H1 (cell line): ENCODE measurements at regions not wholly inside any gene's neighbourhood (a gene's known extent, or its start where the extent isn't known, plus 50 kb on each side); places are given as distances from the start of the nearest gene placed in this dataset.

ENCODE experiments used
- CTCF ChIA-PET: fragments of 300-600 bp; sonication (Branson Sonifier 250); formaldehyde crosslinking; loops from one replicate; lab custom pipeline; 2021; ENCODE audit not compliant: partially characterized antibody; lab: Charles Lee
- POLR2A ChIA-PET: fragments of 300-600 bp; sonication (Branson Sonifier 250); formaldehyde crosslinking; loops from one replicate; lab custom pipeline; 2021; ENCODE audit warnings: inconsistent platforms; ENCODE audit not compliant: partially characterized antibody; lab: Charles Lee
- DNase-seq, 2 experiments: peaks; one replicate each; pipeline versions ENCODE4 v3.0.0 to v3.0.0-alpha.2; 2010 to 2022; ENCODE audit warnings: low spot score in 2 of 2, low read depth in 1 of 2, mixed read lengths in 1 of 2
- FAIRE-seq: peaks from 2 replicates; lab custom pipeline; 2011; peaks lifted over from hg19 to GRCh38; lab: Jason Lieb, UNC
- H2AFZ ChIP-seq: 2 replicates; pipeline ENCODE4 v1.8.1; 2012; ENCODE audit warnings: low read length, inconsistent platforms
- H2AK5ac ChIP-seq: 2 replicates; pipeline ENCODE4 v1.6.1; 2013; ENCODE audit warnings: low read depth, low read length
- H2BK120ac ChIP-seq: replicated peaks from 2 replicates; pipeline ENCODE3; 2013; ENCODE audit warnings: low read depth, low read length, inconsistent platforms
- H2BK12ac ChIP-seq: 2 replicates; pipeline ENCODE4 v1.6.1; 2013; ENCODE audit warnings: low read depth, low read length
- H2BK15ac ChIP-seq: 2 replicates; pipeline ENCODE4 v1.6.1; 2013; ENCODE audit warnings: low read length
- H2BK20ac ChIP-seq: 2 replicates; pipeline ENCODE4 v1.6.1; 2013; ENCODE audit warnings: low read length
- H2BK5ac ChIP-seq: 2 replicates; pipeline ENCODE4 v1.6.1; 2013; ENCODE audit warnings: low read depth, low read length
- H3K14ac ChIP-seq: 2 replicates; pipeline ENCODE4 v1.6.1; 2013; ENCODE audit warnings: inconsistent platforms; ENCODE audit not compliant: insufficient read length
- H3K18ac ChIP-seq: 2 replicates; pipeline ENCODE4 v1.6.1; 2013; ENCODE audit warnings: low read length; ENCODE audit errors: extremely low read depth
- H3K23ac ChIP-seq: 2 replicates; pipeline ENCODE4 v1.6.1; 2013; ENCODE audit warnings: inconsistent platforms; ENCODE audit not compliant: insufficient read length
- H3K23me2 ChIP-seq: 2 replicates; pipeline ENCODE4 v1.6.1; 2013; ENCODE audit warnings: low read depth, low read length
- H3K27ac ChIP-seq: 2 replicates; pipeline ENCODE4 v1.6.1; 2011; ENCODE audit warnings: low read depth, low read length, inconsistent platforms
- H3K27me3 ChIP-seq, 4 experiments: replicated peaks in 1 of 4; 1 replicate in 1 of 4; 2 replicates in 3 of 4; pipeline versions ENCODE4 v1.6.1 to v1.8.1; 2011 to 2013; ENCODE audit warnings: low read length in 3 of 4, mild to moderate bottlenecking in 3 of 4, inconsistent platforms in 2 of 4, mixed read lengths in 2 of 4, moderate library complexity in 1 of 4; ENCODE audit not compliant: control insufficient read depth in 3 of 4, insufficient read depth in 3 of 4; ENCODE audit errors: extremely low read depth in 1 of 4
- H3K36me3 ChIP-seq, 4 experiments: 2 replicates each; pipeline versions ENCODE4 v1.6.1 to v1.8.1; 2011 to 2013; ENCODE audit warnings: mild to moderate bottlenecking in 4 of 4, low read length in 3 of 4, moderate library complexity in 2 of 4, control low read depth in 1 of 4, inconsistent platforms in 1 of 4; ENCODE audit not compliant: insufficient read depth in 4 of 4, control insufficient read depth in 2 of 4
- H3K4ac ChIP-seq: replicated peaks from 2 replicates; pipeline ENCODE3; 2013; ENCODE audit warnings: low read length, low read depth, mixed read lengths, inconsistent platforms; ENCODE audit not compliant: insufficient read length
- H3K4me1 ChIP-seq, 4 experiments: replicated peaks in 1 of 4; 1 replicate in 1 of 4; 2 replicates in 3 of 4; pipeline versions ENCODE4 v1.6.1 to v1.8.1; 2011 to 2013; ENCODE audit warnings: low read length in 3 of 4, inconsistent platforms in 2 of 4, mixed read lengths in 1 of 4; ENCODE audit not compliant: insufficient read depth in 4 of 4, control insufficient read depth in 3 of 4
- H3K4me2 ChIP-seq, 2 experiments: 2 replicates each; pipeline versions ENCODE4 v1.6.1 to v1.8.1; 2011 to 2013; ENCODE audit warnings: low read depth in 2 of 2, low read length in 2 of 2, control low read depth in 1 of 2, inconsistent platforms in 1 of 2, mild to moderate bottlenecking in 1 of 2; ENCODE audit not compliant: insufficient read depth in 1 of 2
- H3K4me3 ChIP-seq, 4 experiments: fragments of 200-600, 300-600 bp in 1 of 4; sonication (generic), shearing (Covaris generic), sonication (Bioruptor Twin) in 1 of 4; 2 replicates each; pipeline versions ENCODE4 v1.5.1 to v1.8.1; 2011 to 2016; ENCODE audit warnings: low read length in 4 of 4, low read depth in 3 of 4, control low read depth in 2 of 4, inconsistent platforms in 2 of 4, mild to moderate bottlenecking in 2 of 4, mixed read lengths in 1 of 4, moderate library complexity in 1 of 4; ENCODE audit not compliant: insufficient read depth in 2 of 4; ENCODE audit errors: extremely low read depth in 1 of 4
- H3K56ac ChIP-seq: replicated peaks from 2 replicates; pipeline ENCODE3; 2013; ENCODE audit warnings: low read depth, mild to moderate bottlenecking, mixed read lengths, low read length, inconsistent platforms; ENCODE audit not compliant: insufficient read length
- H3K79me1 ChIP-seq: 2 replicates; pipeline ENCODE4 v1.6.1; 2013; ENCODE audit warnings: low read depth, low read length, control low read depth
- H3K79me2 ChIP-seq, 2 experiments: 2 replicates each; pipeline versions ENCODE4 v1.6.1 to v1.8.1; 2012 to 2013; ENCODE audit warnings: low read length in 2 of 2, mild to moderate bottlenecking in 2 of 2, inconsistent platforms in 1 of 2; ENCODE audit not compliant: insufficient read depth in 2 of 2, control insufficient read depth in 1 of 2
- H3K9ac ChIP-seq, 4 experiments: replicated peaks in 1 of 4; 1 replicate in 1 of 4; 2 replicates in 3 of 4; pipeline versions ENCODE4 v1.6.1 to v1.8.1; 2011 to 2013; ENCODE audit warnings: low read depth in 3 of 4, low read length in 3 of 4, control low read depth in 2 of 4, mild to moderate bottlenecking in 2 of 4, moderate library complexity in 2 of 4, inconsistent platforms in 1 of 4; ENCODE audit errors: extremely low read depth in 1 of 4
- H3K9me3 ChIP-seq, 2 experiments: 2 replicates each; pipeline versions ENCODE4 v1.6.1 to v1.8.1; 2012 to 2013; ENCODE audit warnings: mild to moderate bottlenecking in 2 of 2, moderate library complexity in 2 of 2, control low read depth in 1 of 2, inconsistent platforms in 1 of 2, low read depth in 1 of 2, low read length in 1 of 2, mixed read lengths in 1 of 2; ENCODE audit not compliant: insufficient read depth in 2 of 2
- H4K20me1 ChIP-seq, 2 experiments: replicated peaks in 1 of 2; 2 replicates each; pipeline versions ENCODE3 to v1.8.1; 2011 to 2013; ENCODE audit warnings: inconsistent platforms in 2 of 2, low read length in 2 of 2, mild to moderate bottlenecking in 1 of 2; ENCODE audit not compliant: insufficient read depth in 2 of 2, control insufficient read depth in 1 of 2
- H4K5ac ChIP-seq: 2 replicates; pipeline ENCODE4 v1.6.1; 2013; ENCODE audit warnings: low read length, low read depth, mixed read lengths, inconsistent platforms; ENCODE audit not compliant: insufficient read length
- H4K8ac ChIP-seq: 2 replicates; pipeline ENCODE4 v1.8.0; 2013; ENCODE audit warnings: mild to moderate bottlenecking, moderate library complexity, low read length, inconsistent platforms; ENCODE audit not compliant: insufficient read depth; ENCODE audit errors: extremely low read depth
- H4K91ac ChIP-seq: replicated peaks from 2 replicates; pipeline ENCODE3; 2013; ENCODE audit warnings: low read length, mixed read lengths, inconsistent platforms; ENCODE audit not compliant: insufficient read length
- ATF3 ChIP-seq: IDR thresholded peaks from 2 replicates; pipeline ENCODE4 v1.6.1; 2011; ENCODE audit warnings: low read depth, mild to moderate bottlenecking, low read length; ENCODE audit not compliant: insufficient read depth
- BRCA1 ChIP-seq: IDR thresholded peaks from 2 replicates; pipeline ENCODE4 v1.6.1; 2012; ENCODE audit warnings: low read depth, low read length, improper control_type of control experiment
- CBX5 ChIP-seq: fragments of 300-800, 300-1000 bp; sonication (generic); IDR thresholded peaks from 2 replicates; pipeline ENCODE4 v1.7.1; 2016; ENCODE audit warnings: antibody characterized with exemption, low read length, low read depth
- CHD1 ChIP-seq: IDR thresholded peaks from 2 replicates; pipeline ENCODE4 v1.6.1; 2012; ENCODE audit warnings: low read depth, low read length, improper control_type of control experiment
- EGR1 ChIP-seq: IDR thresholded peaks from 2 replicates; pipeline ENCODE4 v1.6.1; 2011; ENCODE audit warnings: low read depth, low read length, borderline replicate concordance
- FOSL1 ChIP-seq: IDR thresholded peaks from 2 replicates; pipeline ENCODE4 v1.6.1; 2011; ENCODE audit warnings: mild to moderate bottlenecking, low read depth, low read length, moderate library complexity; ENCODE audit not compliant: insufficient read depth
- POLR2AphosphoS5 ChIP-seq: IDR thresholded peaks from 2 replicates; pipeline ENCODE4 v1.6.1; 2011; ENCODE audit warnings: low read depth, low read length
- SAP30 ChIP-seq: fragments of 300-600 bp; sonication (generic); IDR thresholded peaks from 2 replicates; pipeline ENCODE4 v1.7.1; 2012; ENCODE audit warnings: low read length, moderate library complexity, mild to moderate bottlenecking, inconsistent platforms; ENCODE audit not compliant: insufficient read depth, insufficient replicate concordance
- TBP ChIP-seq: IDR thresholded peaks from 2 replicates; pipeline ENCODE4 v1.6.1; 2011; ENCODE audit warnings: low read depth, low read length, improper control_type of control experiment
- YY1 ChIP-seq: IDR thresholded peaks from 2 replicates; pipeline ENCODE4 v1.6.1; 2011; ENCODE audit warnings: low read depth, mild to moderate bottlenecking, low read length
- WGBS, 2 experiments: shearing (Covaris generic) in 1 of 2; methylation state at CpG; one replicate each; pipeline versions ENCODE4 v1.1.6 to v1.1.7; 2013 to 2015; ENCODE audit warnings: low lambda C conversion rate in 2 of 2, mixed read lengths in 2 of 2, inconsistent platforms in 1 of 2, low coverage in 1 of 2, missing lambda C conversion rate in 1 of 2; ENCODE audit not compliant: insufficient replicate concordance in 2 of 2, insufficient coverage in 1 of 2, insufficient read length in 1 of 2; ENCODE audit errors: extremely low coverage in 1 of 2, missing lambda C conversion rate in 1 of 2; 5-methylcytosine and 5-hydroxymethylcytosine counted together
- TF ChIP-seq, protein P1 (sequence below): IDR thresholded peaks from 2 replicates; pipeline ENCODE4 v1.6.1; 2012; ENCODE audit warnings: inconsistent platforms
- TF ChIP-seq, protein P2 (sequence below), 3 experiments: IDR thresholded peaks; 1 replicate in 2 of 3; 2 replicates in 1 of 3; pipeline versions ENCODE4 v1.5.1 to v1.6.1; 2011; ENCODE audit warnings: low read length in 3 of 3, mild to moderate bottlenecking in 3 of 3, inconsistent platforms in 2 of 3, low read depth in 1 of 3, moderate library complexity in 1 of 3; ENCODE audit not compliant: insufficient read depth in 1 of 3; ENCODE audit errors: control extremely low read depth in 1 of 3

DNA sequence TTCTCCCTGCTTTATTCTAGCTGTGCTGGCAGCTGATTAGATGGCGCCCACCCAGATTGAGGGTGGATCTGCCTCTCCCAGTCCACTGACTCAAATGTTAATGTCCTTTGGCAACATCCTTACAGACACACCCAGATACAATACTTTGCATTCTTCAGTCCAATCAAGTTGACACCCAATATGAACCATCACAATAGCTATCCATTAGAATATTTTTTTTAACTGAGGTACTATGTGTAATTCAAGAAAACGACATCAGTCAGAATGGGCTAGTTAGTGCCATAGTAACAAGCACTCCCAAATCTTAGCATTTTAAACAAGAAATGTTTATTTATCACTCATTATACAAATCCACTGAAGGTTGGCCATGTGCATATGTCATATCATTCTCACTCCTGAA is 723.1 kb downstream of the NR2F2 start:
- no peak overlapping the region for H3K18ac ChIP-seq
- H3K4me3 ChIP-seq: no peak overlapping the region
- no peak overlapping the region for H2AFZ ChIP-seq
- no peak overlapping the region for H2BK5ac ChIP-seq
- no peaks in the 10 kb centered on the region for H3K79me1 ChIP-seq
- no peak overlapping the region for H4K5ac ChIP-seq
- H4K91ac ChIP-seq: no peak overlapping the region
- H3K23ac ChIP-seq: no peak overlapping the region
- no peak for DNase-seq
- no peaks in the 10 kb centered on the region for H3K23me2 ChIP-seq
- no peak overlapping the region for H3K4me2 ChIP-seq
- no peaks in the 10 kb centered on the region for H3K79me2 ChIP-seq
- 66% methylated on average over 2 of the region's 2 CpGs; no CpG with 5 or more reads in 1 of the 2 experiments for WGBS, 2 experiments
- H3K14ac ChIP-seq: no peak overlapping the region
- no peak overlapping the region for H2BK20ac ChIP-seq
- H3K36me3 ChIP-seq: no peaks in the 10 kb centered on the region
- ChIA-PET CTCF (interaction anchor here (0.6 to 3.0 kb wide), 3 partner anchors 10 to 808 kb away, joined by 3 to 6 read pairs (median 4); no protein-coding TSS in a partner anchor), POLR2A (interaction anchor here (1.1 kb wide), 1 partner anchor 183 kb away, joined by 3 read pairs; no protein-coding TSS in a partner anchor)
- H3K27ac ChIP-seq: no peak overlapping the region
- H4K20me1 ChIP-seq: no peaks in the 10 kb centered on the region
- no peak overlapping the region for H2BK120ac ChIP-seq
- no peak overlapping the region for H2BK15ac ChIP-seq
- H2BK12ac ChIP-seq: no peak overlapping the region
- H3K4ac ChIP-seq: no peak overlapping the region
- H3K9me3 ChIP-seq: no peaks in the 10 kb centered on the region
- no peak overlapping the region for H3K56ac ChIP-seq
- FAIRE-seq: no peak
- H3K4me1 ChIP-seq: no peaks in the 10 kb centered on the region
- no peak overlapping the region for H4K8ac ChIP-seq
- H3K9ac ChIP-seq: no peak overlapping the region
- no peaks in the 10 kb centered on the region for H3K27me3 ChIP-seq
- H2AK5ac ChIP-seq: no peak overlapping the region
- TF ChIP-seq FOSL1 (no peak), CBX5 (no peak), BRCA1 (no peak), EGR1 (no peak), TBP (no peak), CHD1 (no peak), POLR2AphosphoS5 (no peak), YY1 (no peak), ATF3 (no peak), SAP30 (no peak)
- TF ChIP-seq, protein P1, sequence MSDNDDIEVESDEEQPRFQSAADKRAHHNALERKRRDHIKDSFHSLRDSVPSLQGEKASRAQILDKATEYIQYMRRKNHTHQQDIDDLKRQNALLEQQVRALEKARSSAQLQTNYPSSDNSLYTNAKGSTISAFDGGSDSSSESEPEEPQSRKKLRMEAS: no peak
- TF ChIP-seq, protein P2, sequence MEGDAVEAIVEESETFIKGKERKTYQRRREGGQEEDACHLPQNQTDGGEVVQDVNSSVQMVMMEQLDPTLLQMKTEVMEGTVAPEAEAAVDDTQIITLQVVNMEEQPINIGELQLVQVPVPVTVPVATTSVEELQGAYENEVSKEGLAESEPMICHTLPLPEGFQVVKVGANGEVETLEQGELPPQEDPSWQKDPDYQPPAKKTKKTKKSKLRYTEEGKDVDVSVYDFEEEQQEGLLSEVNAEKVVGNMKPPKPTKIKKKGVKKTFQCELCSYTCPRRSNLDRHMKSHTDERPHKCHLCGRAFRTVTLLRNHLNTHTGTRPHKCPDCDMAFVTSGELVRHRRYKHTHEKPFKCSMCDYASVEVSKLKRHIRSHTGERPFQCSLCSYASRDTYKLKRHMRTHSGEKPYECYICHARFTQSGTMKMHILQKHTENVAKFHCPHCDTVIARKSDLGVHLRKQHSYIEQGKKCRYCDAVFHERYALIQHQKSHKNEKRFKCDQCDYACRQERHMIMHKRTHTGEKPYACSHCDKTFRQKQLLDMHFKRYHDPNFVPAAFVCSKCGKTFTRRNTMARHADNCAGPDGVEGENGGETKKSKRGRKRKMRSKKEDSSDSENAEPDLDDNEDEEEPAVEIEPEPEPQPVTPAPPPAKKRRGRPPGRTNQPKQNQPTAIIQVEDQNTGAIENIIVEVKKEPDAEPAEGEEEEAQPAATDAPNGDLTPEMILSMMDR (IDR thresholded peaks at IDR 0.05; ENCODE audit: control extremely low read depth in 1 of 3, insufficient read depth in 1 of 3, low read depth in 1 of 3, low read length in 3 of 3): no peak
